Uterus (tissue), 2 donors: ENCODE measurements at regions not wholly inside any gene's neighbourhood (a gene's known extent, or its start where the extent isn't known, plus 50 kb on each side); places are given as distances from the start of the nearest gene placed in this dataset.

Experiments
- CTCF ChIP-seq, 4 experiments: fragments of 200-600 bp in 2 of 4; fragments of 450-650 bp in 2 of 4; sonication (generic) in 2 of 4; IDR thresholded peaks; one replicate each; pipeline ENCODE4 v1.5.1; 2016 to 2019; ENCODE audit warnings: antibody characterized with exemption in 4 of 4, mild to moderate bottlenecking in 2 of 4, moderate library complexity in 1 of 4
- POLR2A ChIP-seq, 2 donors: fragments of 450-650 bp; IDR thresholded peaks; one replicate each; pipeline ENCODE4 v1.6.1; 2016; ENCODE audit warnings: antibody characterized with exemption in 2 of 2, mild to moderate bottlenecking in 1 of 2, moderate library complexity in 1 of 2

DNA sequence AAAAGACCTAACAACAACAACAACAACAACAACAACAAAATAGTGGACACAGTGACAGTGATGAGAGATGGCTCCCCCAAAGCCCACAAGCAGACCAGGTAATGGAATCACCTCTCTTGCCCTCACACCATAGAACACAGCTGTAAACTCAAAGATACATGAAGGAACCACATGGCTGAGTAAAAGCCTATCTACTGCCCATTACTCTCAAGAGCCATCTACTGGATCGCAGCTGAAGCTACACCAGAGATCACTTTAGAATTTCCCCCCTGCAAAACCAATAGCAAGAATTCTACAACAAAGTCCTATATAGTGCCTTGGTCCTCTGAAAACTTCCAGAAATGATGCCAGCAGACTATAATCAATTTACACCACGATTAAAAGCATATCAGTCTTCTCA lies 1537.6 kb upstream of the CDH9 start:
- no peak for TF ChIP-seq POLR2A (IDR thresholded peaks at IDR 0.05)
- no peak for TF ChIP-seq CTCF (IDR thresholded peaks at IDR 0.05)
